Type B pancreatic cell (in vitro differentiated cells): ENCODE measurements at regions not wholly inside any gene's neighbourhood (a gene's known extent, or its start where the extent isn't known, plus 50 kb on each side); places are given as distances from the start of the nearest gene placed in this dataset.

Source experiments
- DNase-seq: peaks from one replicate; pipeline ENCODE4 v3.0.0; 2021; ENCODE audit warnings: mixed read lengths; ENCODE audit not compliant: unreplicated experiment; ENCODE audit errors: extremely low spot score
- H3K27ac Mint-ChIP-seq: 2 replicates; pipeline ENCODE4 v1.8.0; 2021; ENCODE audit warnings: mild to moderate bottlenecking, mixed read lengths
- H3K27me3 Mint-ChIP-seq: 2 replicates; pipeline ENCODE4 v1.8.0; 2021; ENCODE audit warnings: mixed read lengths
- H3K36me3 Mint-ChIP-seq: 2 replicates; pipeline ENCODE4 v1.8.0; 2021; ENCODE audit warnings: mixed read lengths
- H3K4me1 Mint-ChIP-seq: one replicate; pipeline ENCODE4 v1.8.0; 2021; ENCODE audit warnings: mixed read lengths; ENCODE audit not compliant: unreplicated experiment
- H3K4me3 Mint-ChIP-seq: 2 replicates; pipeline ENCODE4 v1.8.0; 2021; ENCODE audit warnings: mild to moderate bottlenecking, mixed read lengths
- H3K9me3 Mint-ChIP-seq: 2 replicates; pipeline ENCODE4 v1.8.0; 2021; ENCODE audit warnings: mixed read lengths
- CTCF ChIP-seq: fragments of 200-600 bp; sonication (generic); conservative IDR thresholded peaks from 2 replicates; pipeline ENCODE4 v1.5.0; 2021; ENCODE audit warnings: antibody characterized with exemption, mild to moderate bottlenecking

- H3K27ac Mint-ChIP-seq: no peak overlapping the region
- H3K27me3 Mint-ChIP-seq: no peaks in the 10 kb centered on the region
- DNase-seq: no peak
- H3K4me3 Mint-ChIP-seq: no peak overlapping the region
- no peaks in the 10 kb centered on the region for H3K4me1 Mint-ChIP-seq
- TF ChIP-seq CTCF: no peak
- H3K9me3 Mint-ChIP-seq: no peaks in the 10 kb centered on the region
- no peaks in the 10 kb centered on the region for H3K36me3 Mint-ChIP-seq
Observed at GRCh38 chr3:181887685-181888084, 176.0 kb downstream of the SOX2 start.

GRCh38 chr3:181888234-181888633, 176.5 kb downstream of the SOX2 start:
- Mint-ChIP-seq H3K27me3 (no peaks in the 10 kb centered on the region), H3K36me3 (no peaks in the 10 kb centered on the region), H3K27ac (no peak overlapping the region), H3K4me3 (no peak overlapping the region), H3K9me3 (no peaks in the 10 kb centered on the region), H3K4me1 (no peaks in the 10 kb centered on the region)
- DNase-seq: no peak
- TF ChIP-seq CTCF: no peak

- TF ChIP-seq CTCF: no peak
- Mint-ChIP-seq H3K36me3 (no peaks in the 10 kb centered on the region), H3K9me3 (no peaks in the 10 kb centered on the region), H3K4me1 (no peaks in the 10 kb centered on the region), H3K27ac (no peak overlapping the region), H3K27me3 (no peaks in the 10 kb centered on the region), H3K4me3 (no peak overlapping the region)
- no peak for DNase-seq
Observed at GRCh38 chr3:181892848-181893247, 181.1 kb downstream of the SOX2 start.

GRCh38 chr3:181896605-181897004, 184.9 kb downstream of the SOX2 start:
- no peak for TF ChIP-seq CTCF
- H3K4me3 Mint-ChIP-seq: no peak overlapping the region

GRCh38 chr3:181899702-181900101, 188.0 kb downstream of the SOX2 start:
- Mint-ChIP-seq H3K27me3 (no peaks in the 10 kb centered on the region), H3K4me3 (no peak overlapping the region), H3K27ac (no peak overlapping the region), H3K9me3 (peaks cover 3% of the 10 kb centered on the region), H3K36me3 (peaks cover 3% of the 10 kb centered on the region), H3K4me1 (no peaks in the 10 kb centered on the region)
- no peak for DNase-seq
- no peak for TF ChIP-seq CTCF

More at GRCh38 chr3:181896605-181897004, 184.9 kb downstream of the SOX2 start:
- Mint-ChIP-seq H3K27ac (no peak overlapping the region), H3K4me1 (no peaks in the 10 kb centered on the region), H3K9me3 (peaks cover 3% of the 10 kb centered on the region), H3K27me3 (no peaks in the 10 kb centered on the region), H3K36me3 (peaks cover 3% of the 10 kb centered on the region)
- DNase-seq: no peak

- no peak overlapping the region for H3K27ac Mint-ChIP-seq
Observed at GRCh38 chr3:181901626-181902025, 189.9 kb downstream of the SOX2 start.

More at GRCh38 chr3:181901626-181902025, 189.9 kb downstream of the SOX2 start:
- Mint-ChIP-seq H3K4me1 (peaks cover 5% of the 10 kb centered on the region), H3K27me3 (no peaks in the 10 kb centered on the region), H3K4me3 (no peak overlapping the region), H3K9me3 (peaks cover 3% of the 10 kb centered on the region), H3K36me3 (peaks cover 3% of the 10 kb centered on the region)
- no peak for DNase-seq
- no peak for TF ChIP-seq CTCF
